Esophagus muscularis mucosa (tissue), 4 donors: ENCODE measurements at regions not wholly inside any gene's neighbourhood (a gene's known extent, or its start where the extent isn't known, plus 50 kb on each side); places are given as distances from the start of the nearest gene placed in this dataset.

Experiments
- DNase-seq: peaks from one replicate; pipeline ENCODE4 v3.0.0-alpha.2; 2017; ENCODE audit errors: extremely low spot score
- H3K27ac ChIP-seq, 4 donors: fragments of 200-600 bp; sonication (generic); replicated peaks in 1 of 4; 1 replicate in 3 of 4; 2 replicates in 1 of 4; pipeline ENCODE4 v1.5.1; 2016 to 2019; ENCODE audit warnings: mild to moderate bottlenecking in 1 of 4
- H3K27me3 ChIP-seq, 4 donors: fragments of 200-600 bp; sonication (generic); one replicate each; pipeline versions ENCODE4 v1.5.1 to v1.6.0; 2016 to 2019
- H3K36me3 ChIP-seq, 4 donors: fragments of 200-600 bp; sonication (generic); one replicate each; pipeline ENCODE4 v1.5.1; 2016 to 2019
- H3K4me1 ChIP-seq, 4 donors: fragments of 200-600 bp; sonication (generic); one replicate each; pipeline ENCODE4 v1.5.1; 2016 to 2019
- H3K4me3 ChIP-seq, 4 donors: fragments of 200-600 bp; sonication (generic); 1 replicate in 2 of 4; 2 replicates in 2 of 4; pipeline ENCODE4 v1.5.1; 2016 to 2019; ENCODE audit warnings: mild to moderate bottlenecking in 4 of 4, moderate library complexity in 1 of 4
- H3K9me3 ChIP-seq, 4 donors: fragments of 200-600 bp; sonication (generic); 1 replicate in 3 of 4; 2 replicates in 1 of 4; pipeline ENCODE4 v1.5.1; 2016 to 2019
- EP300 ChIP-seq: sonication (generic); formaldehyde crosslinking; IDR thresholded peaks from one replicate; pipeline ENCODE4 v1.6.1; 2017; ENCODE audit warnings: antibody characterized with exemption
- POLR2A ChIP-seq: fragments of 450-650 bp; IDR thresholded peaks from one replicate; pipeline ENCODE4 v1.6.1; 2017; ENCODE audit warnings: antibody characterized with exemption, moderate library complexity, mild to moderate bottlenecking, low read depth
- POLR2AphosphoS5 ChIP-seq, 2 donors: sonication (generic); formaldehyde crosslinking; IDR thresholded peaks; one replicate each; pipeline ENCODE4 v1.6.1; 2017; ENCODE audit warnings: antibody characterized with exemption in 2 of 2
- WGBS: methylation state at CpG from one replicate; pipeline ENCODE4 v1.1.5; 2018; 5-methylcytosine and 5-hydroxymethylcytosine counted together
- intact Hi-C: fragments of 100-400 bp; cut with DNase I; formaldehyde crosslinking; loops from one replicate; pipeline ENCODE4 v1.15.1; 2023
- TF ChIP-seq, protein P1 (sequence below), 3 experiments: fragments of 200-600 bp in 2 of 3; fragments of 450-650 bp in 1 of 3; sonication (generic) in 2 of 3; IDR thresholded peaks; one replicate each; pipeline ENCODE4 v1.5.1; 2017 to 2019; ENCODE audit warnings: antibody characterized with exemption in 3 of 3, mild to moderate bottlenecking in 2 of 3, moderate library complexity in 1 of 3

DNA sequence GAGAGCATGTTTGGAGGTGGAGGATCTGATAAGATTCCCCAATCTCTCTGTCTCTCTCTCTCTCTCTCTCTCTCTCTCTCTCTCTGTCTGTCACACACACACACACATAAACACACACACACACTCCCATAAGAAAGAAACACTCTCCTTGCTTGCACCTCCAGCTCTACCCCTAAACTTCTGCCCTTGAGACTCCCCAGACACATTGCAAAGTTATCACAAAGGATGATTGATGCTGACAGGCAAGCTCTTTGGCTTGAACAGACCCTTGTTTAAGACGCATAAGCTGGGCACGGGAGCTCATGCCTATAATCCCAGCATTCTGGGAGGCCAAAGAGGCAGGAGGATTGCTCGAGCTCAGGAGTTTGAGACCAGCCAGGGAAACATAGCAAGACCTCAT, 78.2 kb downstream of the NAV1 start:
- intact Hi-C loops = no loop called here
- no peaks in the 10 kb centered on the region for H3K9me3 ChIP-seq
- H3K27me3 ChIP-seq = no peaks in the 10 kb centered on the region
- TF ChIP-seq POLR2AphosphoS5 (IDR thresholded peaks at IDR 0.05) = no peak
- no peak for TF ChIP-seq POLR2A
- TF ChIP-seq, protein P1, sequence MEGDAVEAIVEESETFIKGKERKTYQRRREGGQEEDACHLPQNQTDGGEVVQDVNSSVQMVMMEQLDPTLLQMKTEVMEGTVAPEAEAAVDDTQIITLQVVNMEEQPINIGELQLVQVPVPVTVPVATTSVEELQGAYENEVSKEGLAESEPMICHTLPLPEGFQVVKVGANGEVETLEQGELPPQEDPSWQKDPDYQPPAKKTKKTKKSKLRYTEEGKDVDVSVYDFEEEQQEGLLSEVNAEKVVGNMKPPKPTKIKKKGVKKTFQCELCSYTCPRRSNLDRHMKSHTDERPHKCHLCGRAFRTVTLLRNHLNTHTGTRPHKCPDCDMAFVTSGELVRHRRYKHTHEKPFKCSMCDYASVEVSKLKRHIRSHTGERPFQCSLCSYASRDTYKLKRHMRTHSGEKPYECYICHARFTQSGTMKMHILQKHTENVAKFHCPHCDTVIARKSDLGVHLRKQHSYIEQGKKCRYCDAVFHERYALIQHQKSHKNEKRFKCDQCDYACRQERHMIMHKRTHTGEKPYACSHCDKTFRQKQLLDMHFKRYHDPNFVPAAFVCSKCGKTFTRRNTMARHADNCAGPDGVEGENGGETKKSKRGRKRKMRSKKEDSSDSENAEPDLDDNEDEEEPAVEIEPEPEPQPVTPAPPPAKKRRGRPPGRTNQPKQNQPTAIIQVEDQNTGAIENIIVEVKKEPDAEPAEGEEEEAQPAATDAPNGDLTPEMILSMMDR (IDR thresholded peaks at IDR 0.05) = no peak
- TF ChIP-seq EP300 = no peak
- no peak for DNase-seq
- no peak overlapping the region for H3K4me3 ChIP-seq
- peaks cover 6 to 12% (median 10%) of the 10 kb centered on the region in 4 donors for H3K4me1 ChIP-seq
- no peak overlapping the region for H3K27ac ChIP-seq
- 88% methylated on average over 3 of the region's 3 CpGs for WGBS
- H3K36me3 ChIP-seq = no peaks in the 10 kb centered on the region

DNA sequence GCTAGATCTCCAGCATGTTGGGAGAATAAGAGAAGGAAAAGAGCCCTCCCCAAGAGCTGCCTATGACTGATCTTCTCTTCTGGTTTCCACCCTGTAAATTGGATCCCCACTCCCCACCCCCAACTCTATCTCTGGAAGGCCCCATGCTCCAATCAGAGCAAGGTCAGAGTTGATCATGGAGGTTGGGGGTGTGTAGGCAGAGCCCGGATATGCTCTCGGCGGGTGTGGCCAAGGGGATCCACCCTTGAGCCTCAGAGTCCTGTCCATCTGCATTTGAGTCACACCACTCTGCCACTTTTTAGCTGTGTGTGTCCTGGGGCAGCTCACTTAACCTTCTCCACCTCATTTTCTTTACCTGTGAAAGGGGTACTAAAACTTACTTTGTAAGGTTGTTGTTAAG, 79.5 kb downstream of the NAV1 start:
- intact Hi-C loops = no loop called here
- Histone ChIP-seq H3K9me3 (no peaks in the 10 kb centered on the region), H3K36me3 (peaks cover 0 to 10% (median 8%) of the 10 kb centered on the region in 4 donors), H3K4me3 (no peak overlapping the region), H3K27ac (no peak overlapping the region), H3K27me3 (no peaks in the 10 kb centered on the region), H3K4me1 (peaks cover 6 to 12% (median 10%) of the 10 kb centered on the region in 4 donors)
- WGBS = 83% methylated on average over 3 of the region's 3 CpGs
- TF ChIP-seq, protein P1 (IDR thresholded peaks at IDR 0.05) = no peak
- TF ChIP-seq POLR2AphosphoS5 (IDR thresholded peaks at IDR 0.05) (no peak), POLR2A (no peak), EP300 (no peak)
- DNase-seq = no peak

DNA sequence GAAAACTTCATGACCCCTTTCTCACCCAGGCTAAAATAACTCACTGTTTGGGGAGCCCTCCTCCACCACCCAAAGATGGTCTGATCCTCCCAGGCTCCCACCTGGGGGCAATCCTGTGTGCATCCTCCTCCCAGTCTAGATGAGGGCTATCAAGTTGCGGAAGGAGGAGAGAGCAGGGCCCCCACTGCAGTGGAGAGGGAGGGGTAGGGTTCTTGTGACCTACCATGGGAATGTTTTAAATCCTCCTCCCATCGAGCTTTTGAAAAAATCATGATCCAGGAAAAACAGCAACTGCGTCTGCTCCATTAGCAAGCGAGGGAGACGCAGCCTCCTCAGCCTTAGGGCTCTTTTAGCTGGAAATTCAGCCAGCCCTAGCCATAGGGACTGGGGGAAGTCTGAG, 80.0 kb downstream of the NAV1 start:
- intact Hi-C loops = no loop called here
- H3K27ac ChIP-seq = no peak overlapping the region
- no peak for DNase-seq
- 80% methylated on average over 5 of the region's 5 CpGs for WGBS
- no peak overlapping the region for H3K4me3 ChIP-seq
- H3K27me3 ChIP-seq = no peaks in the 10 kb centered on the region
- TF ChIP-seq EP300 = no peak
- TF ChIP-seq POLR2A = no peak
- TF ChIP-seq, protein P1 (IDR thresholded peaks at IDR 0.05) = no peak
- no peak for TF ChIP-seq POLR2AphosphoS5 (IDR thresholded peaks at IDR 0.05)
- H3K36me3 ChIP-seq = peaks cover 0 to 15% (median 12%) of the 10 kb centered on the region in 4 donors
- H3K4me1 ChIP-seq = peaks cover 6 to 7% (median 6%) of the 10 kb centered on the region in 4 donors
- no peaks in the 10 kb centered on the region for H3K9me3 ChIP-seq

DNA sequence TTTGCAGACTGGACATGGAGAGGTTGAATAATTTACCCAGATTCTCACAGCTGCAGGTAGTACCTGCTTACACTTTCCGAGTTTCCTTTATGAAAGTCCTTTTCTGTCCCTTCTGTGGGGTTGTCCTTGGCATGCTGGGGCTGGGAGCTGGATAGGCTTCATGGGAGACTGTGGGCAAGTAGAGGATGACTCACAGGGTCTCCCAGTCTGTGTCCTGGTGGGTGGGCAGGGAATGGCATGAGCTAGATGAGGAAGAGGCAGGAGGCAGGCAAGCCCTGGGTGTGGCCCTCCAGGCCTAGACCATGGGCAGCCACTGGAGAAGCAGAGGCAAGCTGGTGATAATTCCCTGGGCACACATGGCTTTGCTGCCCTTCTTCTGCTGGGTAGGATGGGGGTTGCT, 80.6 kb downstream of the NAV1 start:
- DNase-seq = no peak
- no peak for TF ChIP-seq POLR2A
- TF ChIP-seq, protein P1 (IDR thresholded peaks at IDR 0.05) = no peak
- no peak for TF ChIP-seq POLR2AphosphoS5 (IDR thresholded peaks at IDR 0.05)
- TF ChIP-seq EP300 = no peak
- intact Hi-C loops = no loop called here
- H3K36me3 ChIP-seq = peaks cover 0 to 16% (median 12%) of the 10 kb centered on the region in 4 donors
- peaks cover 0 to 2% (median under 1%) of the 10 kb centered on the region in 4 donors for H3K4me1 ChIP-seq
- H3K4me3 ChIP-seq = no peak overlapping the region
- H3K9me3 ChIP-seq = no peaks in the 10 kb centered on the region
- no peaks in the 10 kb centered on the region for H3K27me3 ChIP-seq
- H3K27ac ChIP-seq = no peak overlapping the region
- 100% methylated on average over 1 of the region's 1 CpG for WGBS

DNA sequence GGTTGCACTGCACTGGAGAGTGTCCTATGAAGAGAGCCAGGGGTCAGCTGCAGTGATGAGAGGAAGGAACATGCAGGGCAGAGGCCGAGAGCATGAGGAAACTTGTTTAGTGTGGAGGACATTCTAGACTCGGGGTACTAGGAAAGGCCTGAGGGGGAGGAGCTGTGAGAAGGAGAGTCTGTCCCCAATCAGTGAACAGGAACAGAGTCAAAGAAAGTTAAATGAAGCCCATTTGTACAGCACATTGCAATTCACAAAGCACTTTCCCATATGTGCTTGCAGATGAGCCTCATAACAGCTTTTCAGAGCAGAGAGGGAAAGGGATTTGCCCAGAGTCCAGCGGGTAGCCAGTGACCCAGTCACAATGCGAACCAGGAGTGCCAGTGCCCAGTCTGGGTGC, 83.4 kb downstream of the NAV1 start:
- H3K36me3 ChIP-seq = peaks cover 0 to 16% (median 12%) of the 10 kb centered on the region in 4 donors
- H3K4me1 ChIP-seq = peaks cover 7 to 28% (median 24%) of the 10 kb centered on the region in 4 donors
- intact Hi-C loops = no loop called here
- no peak overlapping the region for H3K4me3 ChIP-seq
- no peak for DNase-seq
- no peaks in the 10 kb centered on the region for H3K9me3 ChIP-seq
- H3K27ac ChIP-seq = no peak overlapping the region
- TF ChIP-seq POLR2A (no peak), EP300 (no peak), POLR2AphosphoS5 (IDR thresholded peaks at IDR 0.05) (no peak)
- TF ChIP-seq, protein P1 (IDR thresholded peaks at IDR 0.05) = no peak
- no peaks in the 10 kb centered on the region for H3K27me3 ChIP-seq
- 82% methylated on average over 4 of the region's 4 CpGs for WGBS
